ENCODE measurements at regions not wholly inside any gene's neighbourhood (a gene's known extent, or its start where the extent isn't known, plus 50 kb on each side); places are given as distances from the start of the nearest gene placed in this dataset.

DNA sequence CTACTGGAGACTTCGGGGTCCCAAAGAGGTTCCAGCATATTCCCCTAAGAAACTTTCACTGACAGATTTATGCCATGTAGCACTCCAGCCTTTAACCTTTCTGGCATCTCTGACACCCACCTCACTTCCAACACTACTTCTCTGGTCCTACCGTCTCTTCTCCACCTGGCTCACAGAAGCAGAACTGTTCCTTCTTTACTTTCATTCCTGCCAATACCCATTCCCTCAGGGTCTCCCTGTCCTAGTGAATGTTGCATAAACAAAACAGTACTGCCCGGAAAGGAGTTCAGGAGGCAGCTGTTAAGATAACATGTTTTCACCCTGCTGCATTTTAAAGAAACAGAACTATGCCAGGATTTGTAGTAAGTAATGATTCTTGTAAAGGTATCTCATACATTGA, 136.0 kb upstream of the MIR17HG start:
- no peak overlapping the region for H3K4me3 ChIP-seq (ENCODE audit: low read length)
- no peaks in the 10 kb centered on the region for H3K36me3 ChIP-seq (ENCODE audit: control insufficient read depth, low read length)
- TF ChIP-seq, protein P1, sequence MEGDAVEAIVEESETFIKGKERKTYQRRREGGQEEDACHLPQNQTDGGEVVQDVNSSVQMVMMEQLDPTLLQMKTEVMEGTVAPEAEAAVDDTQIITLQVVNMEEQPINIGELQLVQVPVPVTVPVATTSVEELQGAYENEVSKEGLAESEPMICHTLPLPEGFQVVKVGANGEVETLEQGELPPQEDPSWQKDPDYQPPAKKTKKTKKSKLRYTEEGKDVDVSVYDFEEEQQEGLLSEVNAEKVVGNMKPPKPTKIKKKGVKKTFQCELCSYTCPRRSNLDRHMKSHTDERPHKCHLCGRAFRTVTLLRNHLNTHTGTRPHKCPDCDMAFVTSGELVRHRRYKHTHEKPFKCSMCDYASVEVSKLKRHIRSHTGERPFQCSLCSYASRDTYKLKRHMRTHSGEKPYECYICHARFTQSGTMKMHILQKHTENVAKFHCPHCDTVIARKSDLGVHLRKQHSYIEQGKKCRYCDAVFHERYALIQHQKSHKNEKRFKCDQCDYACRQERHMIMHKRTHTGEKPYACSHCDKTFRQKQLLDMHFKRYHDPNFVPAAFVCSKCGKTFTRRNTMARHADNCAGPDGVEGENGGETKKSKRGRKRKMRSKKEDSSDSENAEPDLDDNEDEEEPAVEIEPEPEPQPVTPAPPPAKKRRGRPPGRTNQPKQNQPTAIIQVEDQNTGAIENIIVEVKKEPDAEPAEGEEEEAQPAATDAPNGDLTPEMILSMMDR (IDR thresholded peaks at IDR 0.05; ENCODE audit: low read depth, low read length, poor library complexity, severe bottlenecking): no peak
- TF ChIP-seq EZH2phosphoT487 (IDR thresholded peaks at IDR 0.05; ENCODE audit: borderline replicate concordance, low read length): no peak
- H3K27ac ChIP-seq (ENCODE audit: low read depth, low read length): no peak overlapping the region
- H4K20me1 ChIP-seq (ENCODE audit: control insufficient read depth, insufficient read depth, low read depth, low read length): no peaks in the 10 kb centered on the region
- no peak overlapping the region for H3K4me2 ChIP-seq (ENCODE audit: low read length)
- no peaks in the 10 kb centered on the region for H3K9me3 ChIP-seq (ENCODE audit: control insufficient read depth, insufficient read depth, low read length)
- no peaks in the 10 kb centered on the region for H3K9me2 ChIP-seq (replicated peaks; ENCODE audit: control insufficient read depth, low read length)
- no peaks in the 10 kb centered on the region; the same call in 1 of the 2 replicates for H3K27me3 ChIP-seq (ENCODE audit: control insufficient read depth, low read length)
- H3F3A ChIP-seq (ENCODE audit: control insufficient read depth, insufficient read depth): no peaks in the 10 kb centered on the region
- no peaks in the 10 kb centered on the region for H3K79me2 ChIP-seq (ENCODE audit: control insufficient read depth, low read length)
- no peaks in the 10 kb centered on the region for H3K4me1 ChIP-seq (ENCODE audit: control insufficient read depth, low read length)

DNA sequence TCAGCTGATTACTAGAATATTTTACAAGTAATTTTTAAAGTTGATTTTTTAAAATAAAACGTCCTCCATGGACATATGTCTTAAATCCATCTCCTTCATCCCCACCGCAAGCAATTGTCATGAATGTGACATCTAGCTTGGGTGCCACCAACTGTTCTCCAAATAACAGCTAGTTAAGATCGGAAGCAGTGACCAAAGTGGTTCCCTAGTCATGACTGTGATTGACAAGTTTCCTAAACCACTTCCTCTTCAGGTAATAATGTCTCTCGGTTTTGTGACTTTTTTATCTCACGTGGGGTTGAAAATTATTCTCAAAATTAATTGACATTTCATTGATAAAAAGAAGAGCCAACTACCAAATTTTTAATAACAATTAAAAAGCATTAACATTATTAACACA, 135.3 kb upstream of the MIR17HG start:
- Histone ChIP-seq H3K4me3 (ENCODE audit: low read length) (no peak overlapping the region), H3F3A (ENCODE audit: control insufficient read depth, insufficient read depth) (no peaks in the 10 kb centered on the region), H3K4me1 (ENCODE audit: control insufficient read depth, low read length) (no peaks in the 10 kb centered on the region), H3K9me3 (ENCODE audit: control insufficient read depth, insufficient read depth, low read length) (no peaks in the 10 kb centered on the region), H3K36me3 (ENCODE audit: control insufficient read depth, low read length) (no peaks in the 10 kb centered on the region), H3K79me2 (ENCODE audit: control insufficient read depth, low read length) (no peaks in the 10 kb centered on the region), H3K27me3 (ENCODE audit: control insufficient read depth, low read length) (no peaks in the 10 kb centered on the region; the same call in 1 of the 2 replicates), H3K27ac (ENCODE audit: low read depth, low read length) (no peak overlapping the region), H3K4me2 (ENCODE audit: low read length) (no peak overlapping the region), H4K20me1 (ENCODE audit: control insufficient read depth, insufficient read depth, low read depth, low read length) (no peaks in the 10 kb centered on the region), H3K9me2 (replicated peaks; ENCODE audit: control insufficient read depth, low read length) (no peaks in the 10 kb centered on the region)
- TF ChIP-seq, protein P1 (IDR thresholded peaks at IDR 0.05; ENCODE audit: low read depth, low read length, poor library complexity, severe bottlenecking): no peak
- TF ChIP-seq EZH2phosphoT487 (IDR thresholded peaks at IDR 0.05; ENCODE audit: borderline replicate concordance, low read length): no peak

DNA sequence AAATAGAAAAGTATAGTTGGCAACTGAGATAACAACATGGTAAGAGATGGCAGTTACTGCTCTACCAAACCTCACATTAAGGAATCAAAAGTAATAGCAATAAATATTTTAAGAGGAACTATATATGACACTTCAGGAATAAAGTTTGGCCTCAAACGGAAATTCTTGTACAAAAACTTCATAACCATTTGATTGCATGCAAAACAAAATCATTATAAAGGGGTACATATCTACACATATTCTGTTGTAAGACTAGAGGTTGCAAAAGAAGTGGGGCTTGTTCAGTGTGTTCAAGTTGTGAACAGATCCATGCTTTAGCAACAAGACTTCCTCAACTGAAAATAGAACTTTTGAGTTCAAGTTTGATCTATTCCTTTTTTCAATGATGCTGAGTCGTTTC, 133.5 kb upstream of the MIR17HG start:
- no peaks in the 10 kb centered on the region for H4K20me1 ChIP-seq (ENCODE audit: control insufficient read depth, insufficient read depth, low read depth, low read length)
- H3K4me1 ChIP-seq (ENCODE audit: control insufficient read depth, low read length): no peaks in the 10 kb centered on the region
- H3K4me2 ChIP-seq (ENCODE audit: low read length): no peak overlapping the region
- H3K79me2 ChIP-seq (ENCODE audit: control insufficient read depth, low read length): no peaks in the 10 kb centered on the region
- H3K4me3 ChIP-seq (ENCODE audit: low read length): no peak overlapping the region
- no peaks in the 10 kb centered on the region for H3F3A ChIP-seq (ENCODE audit: control insufficient read depth, insufficient read depth)
- H3K27ac ChIP-seq (ENCODE audit: low read depth, low read length): no peak overlapping the region
- H3K36me3 ChIP-seq (ENCODE audit: control insufficient read depth, low read length): no peaks in the 10 kb centered on the region
- no peaks in the 10 kb centered on the region for H3K9me3 ChIP-seq (ENCODE audit: control insufficient read depth, insufficient read depth, low read length)
- no peaks in the 10 kb centered on the region; the same call in 1 of the 2 replicates for H3K27me3 ChIP-seq (ENCODE audit: control insufficient read depth, low read length)
- no peaks in the 10 kb centered on the region for H3K9me2 ChIP-seq (replicated peaks; ENCODE audit: control insufficient read depth, low read length)
- TF ChIP-seq, protein P1 (IDR thresholded peaks at IDR 0.05; ENCODE audit: low read depth, low read length, poor library complexity, severe bottlenecking): no peak
- no peak for TF ChIP-seq EZH2phosphoT487 (IDR thresholded peaks at IDR 0.05; ENCODE audit: borderline replicate concordance, low read length)
